Stimulated activated CD4-positive, alpha-beta T cell treated with anti-CD3 and anti-CD28 coated beads, Interleukin-12 subunit alpha, Interleukin-12 subunit beta, amount 100 ng/mL, for 4 hours (primary cell): ENCODE measurements at regions not wholly inside any gene's neighbourhood (a gene's known extent, or its start where the extent isn't known, plus 50 kb on each side); places are given as distances from the start of the nearest gene placed in this dataset.
A peak's percentile ranks its signal among the peaks of the same experiment; 100 is the strongest.

Source experiments
- DNase-seq: peaks from one replicate; pipeline ENCODE4 v3.0.0-alpha.2; 2020

DNA sequence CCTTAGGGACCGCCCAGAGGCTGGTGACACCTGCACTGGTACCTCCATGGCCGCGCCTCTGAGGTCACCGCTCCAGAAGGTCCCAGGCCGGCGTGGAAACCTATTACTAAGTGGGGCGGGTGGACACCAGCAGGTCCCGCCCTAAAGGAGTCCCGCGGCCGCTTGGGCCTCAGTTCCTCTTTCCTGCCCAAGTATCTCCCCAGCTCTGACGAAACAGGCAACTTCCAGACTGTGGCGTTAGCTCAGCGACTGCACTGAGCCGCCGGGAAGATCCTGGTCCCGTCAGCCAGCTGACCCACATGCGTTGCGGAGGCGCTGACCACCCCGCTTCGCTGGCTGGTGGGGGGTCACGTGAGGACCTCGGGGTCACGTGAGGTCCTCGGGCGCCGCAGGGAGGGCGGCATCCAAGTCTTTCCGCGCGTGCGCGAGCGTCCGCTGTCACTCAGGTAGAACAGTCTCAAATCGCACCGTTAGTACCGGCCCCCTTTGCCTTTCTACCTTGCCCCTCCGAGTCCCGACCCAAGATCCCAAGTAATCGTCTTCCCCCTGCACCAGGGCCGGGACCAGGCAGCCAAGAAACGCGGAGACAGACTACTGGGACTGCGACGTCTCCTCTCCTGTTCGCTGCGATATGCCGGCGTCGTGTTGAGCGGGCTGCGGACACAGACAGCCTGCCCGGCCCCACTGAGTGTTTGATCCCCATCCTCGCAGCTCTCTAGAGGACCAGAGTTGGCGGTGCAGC is 53.7 kb upstream of the KDM4C start:
- peak; percentile 68 for DNase-seq

DNA sequence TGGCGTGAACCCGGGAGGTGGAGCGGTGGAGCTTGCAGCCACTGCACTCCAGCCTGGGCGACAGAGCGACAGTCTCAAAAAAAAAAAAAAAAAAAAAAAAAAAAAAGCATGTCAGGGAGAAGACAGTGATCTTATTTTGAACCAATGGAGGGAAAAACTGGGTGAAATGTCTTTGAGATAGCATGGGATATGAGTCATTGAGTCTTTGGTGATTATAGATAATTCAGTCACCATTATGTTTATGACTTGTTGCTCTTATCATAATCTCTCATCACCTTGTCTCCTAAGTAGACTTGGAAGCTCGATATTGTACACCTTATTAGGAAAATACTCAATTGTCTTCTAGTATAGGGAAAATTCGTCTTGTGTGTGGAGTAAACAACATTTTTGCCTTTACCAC is 55.1 kb upstream of the KDM4C start:
- DNase-seq, result no peak

GRCh38 chr9:6696178-6696577 is 50.6 kb upstream of the GLDC start:
- no peak for DNase-seq

DNA sequence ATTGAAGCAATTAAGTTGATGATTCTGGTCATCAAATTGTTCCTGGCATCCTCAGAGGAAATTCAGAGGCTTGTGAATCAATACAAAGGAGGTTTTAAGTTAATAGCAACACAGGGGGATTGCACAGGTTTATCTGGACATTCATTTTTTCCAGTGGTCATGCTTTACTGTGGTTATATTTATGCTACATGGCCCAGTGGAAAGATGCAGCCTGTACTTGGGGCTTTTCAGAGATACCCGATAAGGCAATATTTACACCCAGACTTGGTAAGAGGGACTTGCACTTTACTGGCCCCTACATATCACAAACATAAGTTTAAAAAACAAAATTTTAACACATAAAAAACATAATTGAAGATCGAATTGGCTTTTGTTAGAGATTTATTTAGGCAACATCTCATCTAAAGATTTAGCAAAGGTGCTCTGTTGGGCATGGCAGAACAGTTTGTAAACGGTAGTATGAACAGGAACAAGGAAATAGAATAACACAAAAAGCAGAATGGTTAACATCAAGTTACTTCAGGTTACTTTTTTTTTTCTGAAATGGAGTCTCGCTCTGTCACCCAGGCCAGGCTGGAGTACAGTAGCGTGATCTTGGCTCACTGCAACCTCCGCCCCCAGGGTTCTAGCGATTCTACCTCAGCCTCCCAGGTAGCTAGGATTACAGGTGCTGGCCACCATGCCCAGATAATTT is 49.7 kb upstream of the GLDC start:
- DNase-seq, result no peak
